ENCODE measurements at regions not wholly inside any gene's neighbourhood (a gene's known extent, or its start where the extent isn't known, plus 50 kb on each side); places are given as distances from the start of the nearest gene placed in this dataset.

DNA sequence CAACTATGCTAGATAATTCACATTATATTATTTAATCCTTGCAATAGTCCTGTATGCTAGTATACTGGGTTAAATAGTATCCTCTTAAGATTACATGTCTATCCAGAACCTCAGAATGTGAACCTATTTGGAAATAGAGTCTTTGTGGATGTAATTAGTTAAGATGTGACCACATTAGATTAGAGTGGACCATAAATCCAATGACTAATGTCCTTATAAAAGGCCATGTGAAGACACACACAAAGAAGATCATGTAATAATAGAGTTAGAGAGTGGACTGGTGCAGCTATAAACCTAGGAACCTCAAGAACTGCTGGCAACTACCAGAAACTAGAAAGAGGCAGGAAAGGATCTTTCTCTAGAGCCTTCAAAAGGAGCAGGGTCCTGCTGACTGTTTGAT is 263.6 kb upstream of the PTGER4 start:
- no peak for DNase-seq (ENCODE audit: low read depth in 4 of 4, low spot score in 3 of 4)

DNA sequence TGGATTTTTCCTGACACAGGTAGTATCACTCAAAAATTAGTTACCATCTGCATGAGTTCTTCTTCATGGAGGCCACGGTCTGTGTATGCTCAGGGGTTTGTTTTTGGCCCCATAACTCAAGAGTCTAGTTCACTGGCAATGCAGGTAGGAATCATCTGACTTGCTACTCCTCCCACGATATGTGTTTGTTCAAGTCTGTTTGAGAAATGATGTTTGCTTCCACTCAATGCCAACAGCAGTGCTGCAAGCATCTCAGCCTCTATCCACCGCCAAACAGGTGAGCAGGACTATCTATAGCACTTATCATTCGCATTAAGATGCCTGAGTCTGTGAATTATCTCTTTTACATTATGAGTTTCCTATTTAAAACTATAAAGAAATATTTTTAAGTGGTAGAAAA is 264.8 kb upstream of the PTGER4 start:
- DNase-seq (ENCODE audit: low read depth in 4 of 4, low spot score in 3 of 4): no peak

GRCh38 chr5:40413743-40414142 is 266.0 kb upstream of the PTGER4 start:
- no peak for DNase-seq (ENCODE audit: low read depth in 4 of 4, low spot score in 3 of 4)

- DNase-seq (ENCODE audit: low read depth in 4 of 4, low spot score in 3 of 4): no peak
Measured at GRCh38 chr5:40412771-40413170, 266.9 kb upstream of the PTGER4 start.

GRCh38 chr5:40410964-40411635 is 268.6 kb upstream of the PTGER4 start:
- DNase-seq (ENCODE audit: low read depth in 4 of 4, low spot score in 3 of 4): no peak

- no peak for DNase-seq (ENCODE audit: low read depth in 4 of 4, low spot score in 3 of 4)
Measured at GRCh38 chr5:40410231-40410861, 269.4 kb upstream of the PTGER4 start.

DNA sequence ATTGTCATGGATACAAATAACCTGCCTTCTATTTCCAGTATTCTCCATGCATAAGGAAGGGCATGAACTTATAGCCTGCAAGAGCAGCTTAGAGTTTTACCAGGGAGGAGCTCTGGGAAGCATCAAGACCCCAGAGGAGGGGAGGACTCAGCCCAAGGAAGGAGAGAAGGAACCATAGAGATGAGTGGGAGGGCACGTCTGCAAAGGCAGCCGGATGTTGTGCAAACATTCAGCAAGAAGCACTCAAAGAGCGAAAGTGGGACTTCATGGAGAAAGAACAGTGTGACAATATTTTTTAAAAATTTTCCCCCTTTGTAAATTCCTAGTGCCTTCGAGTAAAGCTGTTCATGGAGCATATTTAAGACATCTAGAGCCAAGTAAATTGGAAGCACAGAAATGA is 270.1 kb upstream of the PTGER4 start:
- no peak for DNase-seq (ENCODE audit: low read depth in 4 of 4, low spot score in 3 of 4)

DNA sequence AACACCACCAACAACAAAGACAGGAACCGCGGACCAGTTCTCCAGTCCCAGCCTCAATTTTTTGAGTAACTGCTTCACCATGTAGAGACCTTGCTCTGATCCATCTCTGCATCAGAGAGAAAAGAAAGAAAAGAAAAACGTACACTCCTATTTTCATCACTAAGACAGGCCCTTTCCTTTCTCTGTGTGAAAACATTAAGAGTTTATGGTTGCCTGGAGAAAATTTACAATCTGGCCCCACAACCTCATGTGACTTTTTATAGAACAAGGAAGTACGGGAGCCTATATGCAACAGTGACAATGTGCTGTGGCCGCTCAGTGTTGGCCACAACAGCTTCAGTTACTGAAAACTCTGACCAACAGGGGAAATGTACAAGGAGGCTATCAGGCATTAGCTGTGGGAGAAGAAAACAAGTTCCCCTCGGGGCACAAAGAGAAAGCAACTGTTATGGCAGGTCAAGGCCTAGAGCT is 272.9 kb upstream of the PTGER4 start:
- DNase-seq (ENCODE audit: low read depth in 4 of 4, low spot score in 3 of 4): no peak

- DNase-seq (ENCODE audit: low read depth in 4 of 4, low spot score in 3 of 4): no peak
Measured at GRCh38 chr5:40405996-40406740, 273.5 kb upstream of the PTGER4 start.

GRCh38 chr5:40405230-40405629 is 274.5 kb upstream of the PTGER4 start:
- DNase-seq (ENCODE audit: low read depth in 4 of 4, low spot score in 3 of 4): no peak

GRCh38 chr5:40404613-40405012 is 275.1 kb upstream of the PTGER4 start:
- no peak for DNase-seq (ENCODE audit: low read depth in 4 of 4, low spot score in 3 of 4)

DNA sequence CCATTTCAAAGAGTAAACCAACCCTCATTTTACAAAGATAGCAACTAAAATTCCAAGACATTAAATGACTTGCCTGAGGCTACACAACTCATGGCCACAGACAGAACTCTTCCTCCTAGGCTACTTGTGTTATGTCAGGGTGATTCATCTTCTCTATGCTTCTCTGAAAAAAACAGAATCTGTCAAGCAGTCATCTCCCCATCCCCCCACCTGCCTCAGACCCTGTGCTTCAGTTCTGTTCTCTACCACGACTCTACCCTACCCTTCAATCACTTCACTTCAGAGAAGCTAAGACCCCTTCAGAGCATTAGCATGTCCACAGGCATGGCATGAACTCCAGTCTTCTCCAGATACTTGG is 277.7 kb upstream of the PTGER4 start:
- DNase-seq (ENCODE audit: low read depth in 4 of 4, low spot score in 3 of 4): no peak

DNA sequence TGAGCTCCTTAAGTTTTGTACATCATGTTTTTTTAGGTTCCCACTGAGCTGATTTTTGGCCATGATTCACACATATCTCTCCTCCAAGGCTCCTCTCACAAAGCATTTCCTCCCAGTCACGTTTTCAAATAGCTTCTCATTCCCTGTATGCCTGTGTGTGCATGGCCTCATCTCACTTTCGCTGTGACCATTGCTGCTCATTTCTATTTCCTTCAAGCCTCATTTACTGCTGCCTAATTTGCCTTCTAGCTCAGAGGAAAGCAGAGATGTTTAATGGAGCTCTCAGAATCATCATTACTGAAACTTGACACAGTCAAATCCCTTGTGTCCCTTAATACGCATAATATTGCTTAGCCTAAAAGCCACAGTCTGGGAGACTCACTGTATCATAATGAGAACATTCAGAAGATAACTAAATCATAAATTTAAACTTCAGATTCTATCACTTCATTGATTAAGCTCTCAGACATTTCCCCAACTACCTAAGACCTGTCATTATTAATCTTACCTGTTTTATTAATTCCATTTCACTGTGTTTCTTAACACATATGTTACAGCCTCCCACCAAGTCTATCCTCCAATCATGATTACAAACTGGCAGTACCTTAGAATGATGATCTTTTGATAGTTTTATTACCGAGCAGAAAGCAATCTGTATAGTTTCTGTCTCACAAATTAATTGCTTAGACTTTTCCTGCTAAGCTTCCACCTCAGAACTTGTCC is 278.3 kb upstream of the PTGER4 start:
- DNase-seq (ENCODE audit: low read depth in 4 of 4, low spot score in 3 of 4): no peak

DNA sequence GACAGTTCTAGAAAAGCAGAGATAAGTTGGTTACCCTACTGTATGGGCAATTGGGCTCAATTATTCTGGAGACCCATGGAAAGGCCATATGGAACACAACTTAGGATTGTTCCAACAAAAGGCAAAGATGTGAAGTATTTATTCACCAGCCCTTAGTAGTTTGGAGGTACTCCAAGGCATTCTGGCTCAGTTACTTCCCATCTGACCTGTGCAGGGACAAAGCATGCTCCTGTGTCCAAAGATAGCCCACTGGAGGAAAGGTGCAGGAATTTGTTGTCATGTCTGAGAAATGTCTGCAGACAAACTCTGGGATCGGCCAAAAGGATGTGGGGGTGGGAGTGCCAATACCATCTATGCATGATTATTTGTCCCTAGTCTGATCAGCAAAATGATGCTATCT is 279.5 kb upstream of the PTGER4 start:
- DNase-seq (ENCODE audit: low read depth in 4 of 4, low spot score in 3 of 4): no peak

GRCh38 chr5:40399349-40399748 is 280.4 kb upstream of the PTGER4 start:
- DNase-seq (ENCODE audit: low read depth in 4 of 4, low spot score in 3 of 4): no peak

DNA sequence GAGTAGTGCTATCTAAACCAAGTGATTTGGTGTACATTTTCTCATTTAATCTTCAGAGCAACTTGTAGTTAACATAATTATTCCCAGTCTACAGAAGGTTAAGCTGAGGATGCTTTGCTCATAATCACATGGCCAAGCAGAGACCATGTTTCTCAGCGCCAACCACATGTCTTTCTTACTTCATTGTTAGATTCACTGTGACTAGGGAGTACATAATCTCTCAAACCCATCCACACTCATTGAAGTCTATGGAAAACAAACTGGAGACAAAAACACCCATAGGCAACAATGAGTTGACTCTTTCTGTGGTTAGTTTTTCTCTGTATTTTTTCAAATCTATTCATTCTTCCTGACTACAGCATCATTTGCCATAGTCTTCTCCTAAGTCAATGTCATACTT is 281.7 kb upstream of the PTGER4 start:
- no peak for DNase-seq (ENCODE audit: low read depth in 4 of 4, low spot score in 3 of 4)

- no peak for DNase-seq (ENCODE audit: low read depth in 4 of 4, low spot score in 3 of 4)
Measured at GRCh38 chr5:40397091-40397490, 282.6 kb upstream of the PTGER4 start.

- DNase-seq (ENCODE audit: low read depth in 4 of 4, low spot score in 3 of 4): no peak
Measured at GRCh38 chr5:40396317-40396716, 283.4 kb upstream of the PTGER4 start.

GRCh38 chr5:40395251-40395650 is 284.5 kb upstream of the PTGER4 start:
- DNase-seq (ENCODE audit: low read depth in 4 of 4, low spot score in 3 of 4): no peak

DNA sequence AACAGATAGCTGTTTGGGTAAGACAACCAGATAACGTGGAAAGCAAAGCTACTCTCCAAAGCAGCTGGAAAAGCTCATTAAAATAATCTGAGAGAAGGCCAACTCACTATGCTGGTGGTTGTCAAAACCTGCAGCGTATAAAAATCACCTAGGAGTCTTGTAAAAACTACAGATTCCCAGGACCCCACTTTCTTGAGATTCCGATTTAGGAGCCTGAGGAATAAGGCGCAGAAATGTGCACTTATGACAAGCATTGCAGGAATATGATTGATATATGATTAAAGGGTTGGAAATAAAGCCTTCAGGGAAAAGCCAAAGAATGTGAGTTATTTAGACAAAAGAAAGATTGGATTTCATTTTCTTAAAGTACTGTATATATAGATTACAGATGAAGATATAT is 285.0 kb upstream of the PTGER4 start:
- DNase-seq (ENCODE audit: low read depth in 4 of 4, low spot score in 3 of 4): no peak

DNA sequence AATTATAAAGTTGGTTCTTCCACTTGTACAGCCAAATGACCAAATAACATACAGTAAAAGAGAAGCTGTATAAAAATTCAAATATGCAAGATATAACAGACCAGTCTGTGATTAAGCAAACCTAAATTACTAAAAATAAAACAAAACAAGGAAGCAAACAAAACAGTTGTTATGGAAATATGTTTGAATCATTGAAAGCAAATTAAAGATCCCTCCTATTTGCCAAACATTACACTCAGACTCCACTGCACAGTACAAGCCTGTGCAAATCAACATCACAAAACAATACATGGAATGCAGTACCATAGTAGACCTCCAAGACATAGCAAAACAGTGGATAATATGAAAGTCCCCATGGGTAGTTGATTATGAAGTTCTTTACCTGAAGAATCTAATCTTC is 288.1 kb upstream of the PTGER4 start:
- no peak for DNase-seq (ENCODE audit: low read depth in 4 of 4, low spot score in 3 of 4)
